ENCODE measurements at regions not wholly inside any gene's neighbourhood (a gene's known extent, or its start where the extent isn't known, plus 50 kb on each side); places are given as distances from the start of the nearest gene placed in this dataset.

DNA sequence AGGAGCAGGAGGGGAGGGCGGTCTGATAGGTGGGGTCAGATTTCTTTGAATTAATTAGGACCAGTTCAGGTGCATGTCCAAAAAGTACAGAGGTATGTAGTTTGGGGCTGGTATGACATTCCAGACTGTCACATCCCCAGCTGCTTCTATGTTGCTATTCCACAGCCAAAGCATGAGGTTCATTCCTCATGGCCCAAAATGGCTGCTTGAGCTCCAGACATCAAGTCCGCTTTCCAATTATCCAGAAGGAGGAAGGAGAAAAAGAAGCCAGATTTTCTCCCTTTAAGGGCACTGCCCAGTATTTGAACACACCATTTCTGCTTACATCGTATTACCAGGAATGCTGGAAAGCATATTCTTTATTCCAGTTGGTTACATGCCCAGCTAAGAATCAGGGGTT, 58.0 kb upstream of the CD82 start:
- no peak for TF ChIP-seq PHF20 (CRISPR knock-in tag; IDR thresholded peaks at IDR 0.05)
- TF ChIP-seq IKZF5 (CRISPR knock-in tag; IDR thresholded peaks at IDR 0.05) = no peak
- TF ChIP-seq, protein P1, sequence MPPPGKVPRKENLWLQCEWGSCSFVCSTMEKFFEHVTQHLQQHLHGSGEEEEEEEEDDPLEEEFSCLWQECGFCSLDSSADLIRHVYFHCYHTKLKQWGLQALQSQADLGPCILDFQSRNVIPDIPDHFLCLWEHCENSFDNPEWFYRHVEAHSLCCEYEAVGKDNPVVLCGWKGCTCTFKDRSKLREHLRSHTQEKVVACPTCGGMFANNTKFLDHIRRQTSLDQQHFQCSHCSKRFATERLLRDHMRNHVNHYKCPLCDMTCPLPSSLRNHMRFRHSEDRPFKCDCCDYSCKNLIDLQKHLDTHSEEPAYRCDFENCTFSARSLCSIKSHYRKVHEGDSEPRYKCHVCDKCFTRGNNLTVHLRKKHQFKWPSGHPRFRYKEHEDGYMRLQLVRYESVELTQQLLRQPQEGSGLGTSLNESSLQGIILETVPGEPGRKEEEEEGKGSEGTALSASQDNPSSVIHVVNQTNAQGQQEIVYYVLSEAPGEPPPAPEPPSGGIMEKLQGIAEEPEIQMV (CRISPR knock-in tag; IDR thresholded peaks at IDR 0.05; ENCODE audit: low read depth) = no peak
- TF ChIP-seq, protein P2, sequence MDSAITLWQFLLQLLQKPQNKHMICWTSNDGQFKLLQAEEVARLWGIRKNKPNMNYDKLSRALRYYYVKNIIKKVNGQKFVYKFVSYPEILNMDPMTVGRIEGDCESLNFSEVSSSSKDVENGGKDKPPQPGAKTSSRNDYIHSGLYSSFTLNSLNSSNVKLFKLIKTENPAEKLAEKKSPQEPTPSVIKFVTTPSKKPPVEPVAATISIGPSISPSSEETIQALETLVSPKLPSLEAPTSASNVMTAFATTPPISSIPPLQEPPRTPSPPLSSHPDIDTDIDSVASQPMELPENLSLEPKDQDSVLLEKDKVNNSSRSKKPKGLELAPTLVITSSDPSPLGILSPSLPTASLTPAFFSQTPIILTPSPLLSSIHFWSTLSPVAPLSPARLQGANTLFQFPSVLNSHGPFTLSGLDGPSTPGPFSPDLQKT (CRISPR knock-in tag; IDR thresholded peaks at IDR 0.05; ENCODE audit: borderline replicate concordance) = no peak
- TF ChIP-seq USF2 (IDR thresholded peaks at IDR 0.05; ENCODE audit: low read depth, low read length) = no peak
- no peak for TF ChIP-seq USF2 (CRISPR knock-in tag; IDR thresholded peaks at IDR 0.05; ENCODE audit: borderline replicate concordance)
- TF ChIP-seq, protein P3, sequence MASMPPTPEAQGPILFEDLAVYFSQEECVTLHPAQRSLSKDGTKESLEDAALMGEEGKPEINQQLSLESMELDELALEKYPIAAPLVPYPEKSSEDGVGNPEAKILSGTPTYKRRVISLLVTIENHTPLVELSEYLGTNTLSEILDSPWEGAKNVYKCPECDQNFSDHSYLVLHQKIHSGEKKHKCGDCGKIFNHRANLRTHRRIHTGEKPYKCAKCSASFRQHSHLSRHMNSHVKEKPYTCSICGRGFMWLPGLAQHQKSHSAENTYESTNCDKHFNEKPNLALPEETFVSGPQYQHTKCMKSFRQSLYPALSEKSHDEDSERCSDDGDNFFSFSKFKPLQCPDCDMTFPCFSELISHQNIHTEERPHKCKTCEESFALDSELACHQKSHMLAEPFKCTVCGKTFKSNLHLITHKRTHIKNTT (CRISPR knock-in tag; IDR thresholded peaks at IDR 0.05) = no peak
